GM11168 (cell line): ENCODE measurements at regions not wholly inside any gene's neighbourhood (a gene's known extent, or its start where the extent isn't known, plus 50 kb on each side); places are given as distances from the start of the nearest gene placed in this dataset.

Experiments
- in situ Hi-C: fragments of 300-500 bp; cut with MboI; formaldehyde crosslinking; loops from one replicate; pipeline ENCODE4 v1.12.0; 2022; ENCODE audit warnings: low sequenced_read_pairs; ENCODE audit not compliant: unreplicated experiment

DNA sequence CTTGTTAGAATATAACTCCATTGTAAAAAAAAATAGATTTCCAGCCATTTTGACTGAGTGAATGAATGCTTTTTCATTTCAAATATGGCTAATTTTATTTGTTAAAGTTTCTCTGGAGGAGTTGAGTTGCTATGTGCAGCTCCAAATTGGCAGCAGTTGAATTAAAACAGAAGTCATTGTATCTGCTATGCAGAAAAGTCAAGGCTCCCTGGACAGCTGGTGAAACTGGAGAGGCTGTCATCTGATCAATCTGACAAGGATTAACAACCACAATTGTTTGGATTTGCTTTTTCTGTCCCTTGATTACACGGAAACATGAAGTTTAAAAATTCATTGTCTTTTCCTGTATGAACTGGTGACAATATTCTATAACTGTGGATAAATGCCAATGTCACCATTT lies 713.9 kb downstream of the EFNA5 start:
- in situ Hi-C loops, result no loop called here

DNA sequence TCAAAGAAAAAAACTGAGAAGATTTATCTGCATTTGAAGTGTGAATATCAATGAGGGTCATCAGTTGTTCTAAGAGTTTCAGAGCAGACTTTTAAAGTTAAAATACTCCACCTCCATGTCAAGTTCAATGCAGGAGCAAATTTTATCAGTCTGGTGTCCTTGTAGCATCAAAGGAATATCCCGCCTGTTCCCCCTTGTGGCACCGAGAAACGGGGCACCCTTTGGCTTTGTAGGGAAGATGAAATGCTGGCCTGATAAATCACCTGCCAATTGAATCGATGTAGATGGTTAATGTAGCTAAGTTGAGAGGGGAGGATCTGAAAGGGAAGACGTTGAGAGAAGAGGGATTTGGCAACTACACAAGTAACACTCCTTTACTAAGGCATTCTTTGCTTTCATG lies 714.5 kb downstream of the EFNA5 start:
- in situ Hi-C loops, result no loop called here

DNA sequence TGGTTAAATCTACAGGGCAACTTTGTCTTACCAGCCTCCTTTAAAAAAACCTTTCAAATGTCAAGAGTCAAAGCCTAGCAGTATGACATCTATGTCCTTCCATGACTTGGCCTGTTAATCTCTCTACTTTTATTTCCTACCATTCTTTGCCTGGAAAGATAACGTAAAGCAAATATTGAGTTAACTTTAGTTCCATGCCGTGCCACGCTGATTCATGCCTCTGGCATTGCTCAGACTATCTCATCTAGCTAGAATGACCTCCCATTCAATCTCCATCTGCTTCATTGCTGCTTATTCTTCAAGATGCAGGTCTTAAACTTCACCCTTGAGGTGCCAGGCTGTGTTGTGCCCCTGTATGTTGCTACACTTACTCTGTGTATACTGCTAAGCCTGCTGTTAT lies 729.8 kb downstream of the EFNA5 start:
- in situ Hi-C loops, result no loop called here

DNA sequence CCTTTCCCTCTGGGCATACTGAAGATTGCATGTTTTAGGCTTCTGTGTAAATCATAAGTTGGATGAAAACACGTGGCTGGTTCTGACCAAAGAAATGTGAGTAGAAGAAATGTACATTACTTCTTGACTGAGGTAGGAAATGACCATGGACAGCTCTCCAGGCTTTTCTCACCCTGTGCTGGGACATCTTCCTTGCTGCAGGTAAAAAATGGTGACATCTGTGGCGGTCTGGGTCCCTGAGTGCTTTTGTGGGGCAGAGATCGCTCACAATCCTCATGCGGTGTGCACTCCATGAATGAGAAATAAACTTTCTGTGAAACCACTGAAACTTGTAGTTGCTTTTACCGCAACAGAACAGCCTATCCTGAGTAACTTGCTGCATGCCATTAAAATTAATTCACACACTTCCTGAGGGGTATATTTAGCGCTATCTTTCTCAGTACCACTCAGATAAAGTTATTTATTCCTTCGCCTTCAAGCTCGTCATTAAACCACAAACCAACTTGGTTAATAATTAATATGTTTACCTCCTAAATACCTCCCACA lies 730.4 kb downstream of the EFNA5 start:
- in situ Hi-C loops, result no loop called here

DNA sequence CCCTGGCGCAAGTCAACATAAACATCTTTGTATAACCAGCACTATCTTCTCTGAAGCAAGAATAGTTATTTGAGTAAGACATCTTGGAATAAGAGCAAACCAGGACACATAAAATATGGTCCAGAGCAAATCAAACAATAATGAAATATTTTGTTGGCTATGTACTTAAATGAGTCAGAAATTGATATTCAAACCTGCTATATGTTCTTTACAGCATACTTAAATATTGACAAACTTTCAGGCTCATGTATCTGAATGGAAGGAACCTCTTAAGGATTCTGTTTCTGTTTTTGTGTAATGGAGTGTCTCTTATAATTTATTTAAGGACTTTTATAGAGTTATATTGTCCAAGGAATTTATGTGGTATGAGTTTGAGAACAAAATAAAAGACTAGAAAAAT lies 747.3 kb downstream of the EFNA5 start:
- in situ Hi-C loops, result no loop called here

DNA sequence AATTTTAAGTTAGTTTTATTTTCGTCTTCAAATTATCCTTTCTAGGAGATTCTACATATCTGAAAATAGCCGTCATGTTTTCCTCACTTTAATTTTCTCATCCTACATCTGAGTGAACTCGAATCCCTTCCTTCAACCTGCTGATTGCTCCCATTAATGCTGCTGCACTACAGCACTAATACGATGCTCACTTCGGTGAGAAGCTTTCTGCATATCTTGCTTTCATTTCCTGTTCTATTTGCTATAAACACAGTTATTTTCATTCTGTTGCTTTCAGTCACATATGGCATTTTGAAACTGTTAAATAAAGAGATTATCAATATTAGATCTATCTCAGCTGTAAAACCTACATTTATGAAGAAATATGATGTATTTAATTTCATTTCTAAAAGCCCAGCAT lies 749.2 kb downstream of the EFNA5 start:
- in situ Hi-C loops, result no loop called here

DNA sequence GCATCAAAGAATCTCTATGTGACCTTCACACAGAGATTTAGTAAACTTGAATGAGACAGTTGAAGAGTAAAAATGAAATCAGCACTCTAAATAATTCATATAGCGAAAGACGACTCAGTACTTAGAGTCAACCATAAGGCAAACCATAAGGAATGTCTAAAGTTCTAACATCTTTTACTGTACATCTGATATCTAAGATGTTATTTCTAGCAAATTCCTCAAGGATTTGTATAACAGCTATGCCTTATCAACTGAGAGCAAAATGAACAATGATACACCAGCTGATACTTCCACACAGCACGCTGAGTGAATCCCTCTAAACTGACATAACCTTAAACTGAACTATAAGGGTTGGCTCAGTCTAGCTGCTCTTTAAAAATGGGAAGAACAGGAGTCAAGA lies 760.3 kb downstream of the EFNA5 start:
- in situ Hi-C loops, result no loop called here

DNA sequence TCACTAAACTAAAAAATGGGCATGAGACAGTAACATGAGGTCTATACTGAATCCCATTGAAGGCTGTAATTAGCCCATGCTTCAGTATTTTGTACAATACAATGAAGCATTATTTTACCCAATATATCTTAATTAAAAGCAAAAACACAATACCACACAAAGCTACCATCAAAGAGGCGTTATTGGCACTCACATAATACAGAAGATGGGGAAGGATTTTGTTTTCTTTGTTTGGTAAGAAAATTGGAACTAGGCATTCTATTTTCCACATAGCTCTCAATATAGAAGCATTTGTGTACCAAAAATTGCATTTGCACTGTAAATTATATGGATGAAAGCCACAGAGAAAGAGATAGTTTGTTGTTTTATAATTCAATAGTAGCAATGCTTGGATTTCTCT lies 761.0 kb downstream of the EFNA5 start:
- in situ Hi-C loops, result no loop called here

DNA sequence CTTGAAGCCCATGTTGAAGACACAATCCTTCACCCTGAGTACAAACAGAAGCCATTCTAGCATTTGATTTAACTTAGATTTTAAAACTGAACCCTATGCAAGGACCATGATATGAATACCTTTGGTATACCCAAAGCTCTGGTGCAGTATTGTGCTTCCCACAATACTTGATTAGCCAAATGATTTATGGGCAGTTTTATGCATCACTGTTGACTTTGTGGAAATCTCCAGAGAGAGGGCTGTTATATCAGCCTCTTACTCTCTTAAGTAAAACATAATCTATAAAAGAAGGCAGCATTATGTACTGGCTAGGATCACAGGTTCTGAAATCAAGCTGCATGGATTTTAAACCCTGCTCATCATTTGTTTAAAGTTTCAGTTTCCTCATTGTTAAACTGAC lies 762.8 kb downstream of the EFNA5 start:
- in situ Hi-C loops, result no loop called here

DNA sequence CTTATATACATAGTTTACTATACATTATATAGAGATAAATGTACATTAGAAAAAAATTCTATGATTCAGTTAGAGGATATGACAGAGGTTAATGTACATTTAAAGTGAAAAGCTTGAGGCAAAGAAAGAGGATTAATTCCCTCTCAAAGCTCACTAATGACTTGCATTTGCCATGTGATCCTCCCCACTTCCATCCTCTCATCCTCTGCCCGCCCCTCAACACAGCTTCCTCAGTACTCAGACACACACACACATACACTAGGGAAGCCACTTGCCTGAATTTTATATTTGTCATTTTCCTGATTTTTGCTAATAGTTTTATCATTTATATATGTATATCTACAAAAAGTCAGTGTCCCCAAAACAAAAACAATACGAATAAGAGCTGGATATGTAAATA lies 764.5 kb downstream of the EFNA5 start:
- in situ Hi-C loops, result no loop called here

DNA sequence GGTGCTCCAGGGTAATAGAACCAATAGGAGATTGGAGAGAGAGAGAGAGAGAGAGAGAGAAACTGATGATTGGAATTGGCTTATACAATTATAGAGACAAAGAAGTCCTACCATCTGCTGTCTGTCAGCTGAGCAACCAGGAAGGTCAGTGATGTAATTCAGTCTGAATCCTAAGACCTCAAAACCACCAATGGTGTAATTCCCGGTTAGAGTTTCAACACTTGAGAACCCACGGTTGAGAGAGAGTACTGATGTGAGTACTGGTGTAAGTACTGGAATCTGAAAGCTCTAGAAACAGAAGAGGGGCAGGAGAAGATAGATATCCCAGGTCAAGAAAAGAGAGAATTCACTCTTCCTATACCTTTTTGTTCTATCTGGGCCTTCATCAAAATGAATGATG lies 775.8 kb downstream of the EFNA5 start:
- in situ Hi-C loops, result no loop called here

DNA sequence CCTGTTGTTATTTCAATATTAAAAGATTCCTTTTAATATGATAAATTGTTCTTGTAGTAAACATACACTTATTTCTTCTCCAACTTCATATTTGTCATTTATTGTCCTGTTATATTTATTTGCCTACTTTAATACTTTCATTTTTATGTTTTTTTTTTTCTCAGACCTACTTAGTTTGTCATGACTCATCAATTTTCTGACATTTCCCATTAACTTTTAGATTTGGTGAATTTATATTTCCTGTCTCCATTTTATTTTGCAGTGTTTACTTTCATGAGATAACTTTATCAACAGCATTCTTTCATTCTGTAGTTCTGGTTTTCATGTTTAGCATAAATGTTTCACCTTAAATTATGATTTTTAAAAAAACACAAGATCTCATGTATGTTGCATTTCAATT lies 788.7 kb downstream of the EFNA5 start:
- in situ Hi-C loops, result no loop called here

DNA sequence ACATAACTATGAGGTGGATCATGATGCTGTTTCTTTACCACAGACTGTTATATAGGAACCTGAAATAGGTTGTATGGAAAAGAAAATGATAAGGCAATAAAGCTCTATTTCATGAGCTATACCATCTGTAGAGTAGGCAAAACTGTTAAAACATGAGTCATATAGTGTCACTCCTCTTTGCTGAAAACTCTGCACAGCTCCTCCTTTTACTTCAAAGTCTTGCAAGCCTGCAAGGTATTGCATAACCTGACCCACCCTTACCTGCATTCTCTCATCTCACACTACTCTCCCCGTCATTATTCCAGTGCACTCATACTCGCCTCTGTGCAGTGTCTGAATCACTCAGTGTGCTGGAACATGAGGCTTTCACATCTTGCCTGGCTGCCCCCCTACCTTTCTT lies 790.1 kb downstream of the EFNA5 start:
- in situ Hi-C loops, result no loop called here

DNA sequence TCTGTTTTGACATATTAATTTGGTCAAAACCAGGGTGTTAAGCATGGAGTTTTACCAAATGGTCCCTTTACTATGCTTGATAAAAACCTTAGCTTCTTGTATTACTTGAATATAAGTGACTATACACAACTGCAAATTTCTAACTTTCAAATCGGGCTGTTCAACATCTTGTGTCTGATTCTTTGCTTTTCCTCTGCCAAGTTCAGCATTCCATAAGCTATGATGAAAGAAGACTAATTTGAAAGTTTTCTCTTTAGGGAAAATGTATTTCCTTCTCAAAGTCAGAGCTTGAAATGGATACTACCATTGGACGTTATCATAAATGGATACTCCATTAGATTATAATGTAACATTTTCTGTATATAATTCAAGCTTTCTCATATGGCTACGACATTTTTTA lies 792.9 kb downstream of the EFNA5 start:
- in situ Hi-C loops, result no loop called here

DNA sequence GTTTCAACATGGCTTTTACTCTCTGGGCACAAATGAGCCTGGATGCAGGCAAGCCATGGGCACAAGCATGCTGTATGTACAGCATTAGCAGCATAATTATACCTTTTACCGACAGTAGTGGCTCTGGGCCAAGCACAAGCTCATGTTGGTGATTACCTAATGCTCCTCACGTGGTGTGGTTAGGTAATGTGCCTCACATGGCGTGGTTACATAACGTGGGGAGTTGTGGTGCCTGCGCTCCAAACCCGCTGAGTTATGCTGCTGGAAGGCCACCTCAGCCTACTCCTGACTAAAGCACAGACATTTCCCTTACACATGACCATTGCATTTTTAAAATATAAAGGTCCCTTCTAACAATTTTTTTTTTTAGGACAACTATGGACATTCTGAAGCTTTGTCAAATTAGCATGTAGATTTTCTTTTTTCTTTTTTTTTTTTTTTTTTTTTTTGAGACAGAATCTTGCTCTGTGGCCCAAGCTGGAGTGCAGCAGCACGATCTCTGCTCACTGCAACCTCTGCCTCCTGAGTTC lies 794.0 kb downstream of the EFNA5 start:
- in situ Hi-C loops, result no loop called here

DNA sequence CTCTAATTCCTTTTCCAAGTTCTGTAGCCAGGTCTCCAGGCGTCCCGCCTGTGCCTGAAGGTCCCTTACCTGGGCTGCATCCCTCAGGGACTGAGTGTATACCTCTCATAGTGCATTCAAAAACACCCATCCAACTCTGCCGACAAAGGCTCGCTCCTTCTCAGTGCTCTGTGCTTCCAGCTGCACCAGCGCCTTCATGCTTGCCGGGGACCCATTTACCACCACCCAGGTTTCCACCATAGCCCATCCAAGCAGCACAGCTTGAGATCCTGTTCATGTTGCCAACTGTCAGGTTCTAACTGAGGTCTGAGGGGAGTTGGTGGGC lies 794.5 kb downstream of the EFNA5 start:
- in situ Hi-C loops, result no loop called here

DNA sequence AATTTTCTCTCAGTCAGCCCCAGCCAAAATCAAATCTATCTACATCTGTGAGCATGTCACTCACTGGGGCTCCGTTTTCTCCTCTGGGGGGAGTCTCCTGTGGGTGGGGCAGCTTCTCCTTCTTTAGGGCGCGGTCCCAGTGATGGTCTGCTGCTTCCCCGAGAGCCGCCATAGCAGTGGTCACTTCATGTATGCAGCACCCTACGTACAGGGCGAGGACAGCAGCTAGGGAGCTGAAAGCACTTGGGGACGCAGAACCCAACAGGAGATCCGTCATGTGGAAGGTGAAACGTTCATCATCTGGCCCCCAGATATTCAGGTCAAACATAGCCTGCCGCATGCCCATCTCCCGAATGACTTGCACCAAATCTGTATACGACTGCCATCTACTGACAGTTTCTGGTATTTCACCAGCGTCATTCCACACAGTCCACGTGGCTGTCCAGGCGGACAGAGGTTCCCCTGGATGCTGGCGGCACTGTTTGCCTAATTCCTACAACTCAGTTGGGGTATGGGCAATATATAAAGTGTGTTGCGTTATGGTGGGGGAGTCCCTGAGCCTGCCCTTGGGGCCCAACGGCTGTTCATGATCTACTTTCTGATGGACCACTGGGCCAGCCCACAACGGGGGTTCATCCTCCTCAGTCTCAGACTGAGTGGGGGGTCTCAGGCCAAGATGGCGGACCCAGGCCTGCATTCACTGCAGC lies 795.0 kb downstream of the EFNA5 start:
- in situ Hi-C loops, result no loop called here

DNA sequence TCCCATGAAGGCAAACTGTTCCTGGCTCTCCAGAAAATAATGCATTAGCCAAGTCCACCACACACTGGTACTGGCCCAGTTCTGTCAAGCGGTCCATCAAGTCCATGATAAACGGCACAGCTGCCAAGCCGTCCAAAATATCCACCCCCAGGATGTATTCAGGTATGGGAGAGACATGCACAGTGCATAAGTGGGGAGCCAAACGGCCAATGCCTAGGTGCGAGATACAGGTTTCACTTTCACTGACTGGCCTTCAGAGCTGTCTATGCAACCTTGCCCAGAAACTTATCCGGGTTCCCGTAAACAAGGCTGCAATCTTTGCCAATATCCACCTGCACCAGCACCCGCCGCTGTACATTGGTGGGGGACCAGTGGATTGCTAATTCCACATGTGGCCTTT lies 795.8 kb downstream of the EFNA5 start:
- in situ Hi-C loops, result no loop called here

DNA sequence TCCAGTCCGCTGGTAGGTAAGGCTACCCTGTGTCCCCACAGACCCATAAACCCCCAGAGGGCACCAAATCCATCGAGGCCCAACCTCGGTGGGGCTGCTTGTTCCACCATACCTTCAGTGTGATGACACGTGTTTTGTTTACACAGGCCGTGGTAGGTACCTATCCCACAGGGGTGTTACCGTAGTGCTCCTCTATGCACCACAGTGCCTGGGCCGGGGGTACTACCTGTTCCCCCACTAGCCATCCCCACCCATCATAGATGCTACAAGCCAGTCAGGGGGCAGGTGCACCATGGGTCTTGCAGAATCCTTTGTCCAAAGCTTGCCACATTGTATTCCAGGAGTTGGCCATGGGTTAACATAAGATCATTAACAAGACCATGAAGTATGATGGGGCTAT lies 796.2 kb downstream of the EFNA5 start:
- in situ Hi-C loops, result no loop called here

DNA sequence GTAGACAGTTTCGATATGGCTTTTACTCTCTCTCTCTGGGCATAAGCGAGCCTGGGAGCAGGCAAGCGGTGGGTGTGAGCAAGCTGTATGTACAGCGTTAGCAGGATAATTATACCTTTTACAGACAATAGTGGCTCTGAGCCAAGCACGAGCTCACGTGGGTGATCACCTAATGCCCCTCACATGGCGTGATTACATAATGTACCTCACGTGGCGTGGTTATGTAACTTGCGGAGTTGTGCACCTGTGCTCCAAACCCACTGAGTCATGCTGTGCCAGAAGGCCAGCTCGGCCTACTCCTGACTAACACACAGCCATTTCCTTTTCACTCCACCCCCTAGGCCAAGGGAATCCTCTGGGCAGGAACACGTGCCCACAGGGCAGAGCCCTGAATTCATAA lies 797.2 kb downstream of the EFNA5 start:
- in situ Hi-C loops, result no loop called here

DNA sequence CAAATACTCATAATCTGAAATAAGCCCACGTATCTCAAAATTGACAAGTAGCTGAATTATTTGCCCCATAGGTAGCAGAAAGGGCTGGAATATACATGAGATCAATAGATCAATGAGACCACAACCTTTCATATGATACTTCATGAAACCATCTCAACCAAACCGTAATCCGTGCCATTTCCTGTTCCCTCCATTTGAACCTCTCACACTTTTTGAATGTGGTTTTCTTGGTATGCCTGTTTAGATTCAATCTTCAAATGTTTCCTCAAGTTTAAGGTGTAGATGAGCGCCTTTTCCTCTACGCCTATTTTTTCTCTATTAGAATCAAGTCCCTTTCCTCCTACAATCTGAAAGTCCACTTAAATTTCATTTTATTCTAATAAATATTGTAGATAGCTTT lies 805.5 kb downstream of the EFNA5 start:
- in situ Hi-C loops, result no loop called here

DNA sequence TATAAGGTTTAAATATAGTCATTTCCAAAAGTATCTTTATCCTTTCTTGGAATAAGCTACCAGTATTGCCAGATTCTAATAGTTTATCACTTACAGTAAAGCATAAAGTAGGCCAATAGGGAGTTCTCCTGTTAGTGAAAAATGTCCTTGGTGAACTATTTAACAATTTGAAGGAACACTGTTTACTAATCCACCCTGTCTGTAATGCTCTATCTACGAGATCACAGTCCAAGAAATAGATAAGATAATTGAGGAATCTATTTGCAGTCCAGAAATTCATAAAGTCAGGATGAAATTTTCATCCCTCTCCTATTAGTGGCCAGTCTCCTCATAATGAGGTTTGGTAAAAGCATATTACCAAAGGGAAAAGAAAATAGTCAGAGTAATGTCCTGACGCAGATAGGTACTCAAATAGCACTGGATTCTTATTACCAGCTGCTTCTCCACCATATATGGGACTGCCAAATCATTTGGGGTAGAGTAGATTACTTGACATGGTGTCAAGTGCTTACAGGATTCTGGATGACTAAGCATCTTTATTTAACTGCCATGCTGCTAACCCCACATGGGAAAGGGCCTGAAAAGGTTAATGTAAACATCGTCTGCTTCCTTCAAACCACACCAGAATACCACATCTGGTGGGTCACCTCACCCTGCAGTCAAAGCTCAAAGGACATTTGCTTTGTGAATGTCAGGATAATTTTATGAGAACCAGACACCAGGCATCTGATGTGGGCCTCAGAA lies 808.1 kb downstream of the EFNA5 start:
- in situ Hi-C loops, result no loop called here
